ENCODE measurements at regions not wholly inside any gene's neighbourhood (a gene's known extent, or its start where the extent isn't known, plus 50 kb on each side); places are given as distances from the start of the nearest gene placed in this dataset.

GRCh38 chrX:88865634-88866033, 118.6 kb downstream of the CPXCR1 start:
- H3K4me3 ChIP-seq (ENCODE audit: low read length): no peak overlapping the region
- H3K36me3 ChIP-seq (ENCODE audit: control insufficient read depth in 2 of 3, insufficient read depth in 3 of 3, low read length in 3 of 3): no peaks in the 10 kb centered on the region
- ATAC-seq (no peak), DNase-seq (no peak)
- H3K4me3 Mint-ChIP-seq: no peak overlapping the region
- CTCF ChIA-PET: no interaction called here
- intact Hi-C loops (cut with micrococcal nuclease): no loop called here
- no peaks in the 10 kb centered on the region for H3K9me3 ChIP-seq (ENCODE audit: control insufficient read depth in 2 of 3, low read length in 3 of 3)
- peaks cover 0 to 5% (median 0%) of the 10 kb centered on the region in 11 donors for H3K9me3 Mint-ChIP-seq
- no peaks in the 10 kb centered on the region for H3K36me3 Mint-ChIP-seq
- no peaks in the 10 kb centered on the region for H3K27me3 ChIP-seq (ENCODE audit: control insufficient read depth in 2 of 2, insufficient read depth in 2 of 2, low read length in 2 of 2)
- no peak overlapping the region for H3K27ac Mint-ChIP-seq
- no peaks in the 10 kb centered on the region for H3K4me1 Mint-ChIP-seq
- POLR2A ChIA-PET: no interaction called here
- no peaks in the 10 kb centered on the region for H3K4me1 ChIP-seq (ENCODE audit: control insufficient read depth in 2 of 2, insufficient read depth in 2 of 2, low read length in 2 of 2)
- H3K27me3 Mint-ChIP-seq: no peaks in the 10 kb centered on the region
- no peak overlapping the region for H3K27ac ChIP-seq (ENCODE audit: low read depth, low read length)

GRCh38 chrX:88881536-88881935, 134.5 kb downstream of the CPXCR1 start:
- Mint-ChIP-seq H3K4me1 (no peaks in the 10 kb centered on the region), H3K27ac (no peak overlapping the region), H3K4me3 (no peak overlapping the region), H3K27me3 (no peaks in the 10 kb centered on the region), H3K36me3 (no peaks in the 10 kb centered on the region), H3K9me3 (peaks cover 0 to 7% (median 1%) of the 10 kb centered on the region in 11 donors)
- Histone ChIP-seq H3K27ac (ENCODE audit: low read depth, low read length) (no peak overlapping the region), H3K4me3 (ENCODE audit: low read length) (no peak overlapping the region), H3K27me3 (ENCODE audit: control insufficient read depth in 2 of 2, insufficient read depth in 2 of 2, low read length in 2 of 2) (no peaks in the 10 kb centered on the region), H3K9me3 (ENCODE audit: control insufficient read depth in 2 of 3, low read length in 3 of 3) (no peaks in the 10 kb centered on the region), H3K4me1 (ENCODE audit: control insufficient read depth in 2 of 2, insufficient read depth in 2 of 2, low read length in 2 of 2) (no peaks in the 10 kb centered on the region), H3K36me3 (ENCODE audit: control insufficient read depth in 2 of 3, insufficient read depth in 3 of 3, low read length in 3 of 3) (no peaks in the 10 kb centered on the region)
- no peak for ATAC-seq
- CTCF ChIA-PET: no interaction called here
- no peak for DNase-seq
- POLR2A ChIA-PET: no interaction called here
- intact Hi-C loops (cut with micrococcal nuclease): no loop called here

GRCh38 chrX:88883200-88883599, 136.2 kb downstream of the CPXCR1 start:
- H3K4me3 ChIP-seq (ENCODE audit: low read length): no peak overlapping the region
- H3K27me3 ChIP-seq (ENCODE audit: control insufficient read depth in 2 of 2, insufficient read depth in 2 of 2, low read length in 2 of 2): no peaks in the 10 kb centered on the region
- no peaks in the 10 kb centered on the region for H3K9me3 ChIP-seq (ENCODE audit: control insufficient read depth in 2 of 3, low read length in 3 of 3)
- peaks cover 0 to 5% (median 1%) of the 10 kb centered on the region in 11 donors for H3K9me3 Mint-ChIP-seq
- H3K36me3 ChIP-seq (ENCODE audit: control insufficient read depth in 2 of 3, insufficient read depth in 3 of 3, low read length in 3 of 3): no peaks in the 10 kb centered on the region
- POLR2A ChIA-PET: no interaction called here
- no peaks in the 10 kb centered on the region for H3K27me3 Mint-ChIP-seq
- DNase-seq (no peak), ATAC-seq (no peak)
- no peak overlapping the region for H3K27ac Mint-ChIP-seq
- H3K36me3 Mint-ChIP-seq: no peaks in the 10 kb centered on the region
- CTCF ChIA-PET: no interaction called here
- H3K4me1 Mint-ChIP-seq: no peaks in the 10 kb centered on the region
- no peaks in the 10 kb centered on the region for H3K4me1 ChIP-seq (ENCODE audit: control insufficient read depth in 2 of 2, insufficient read depth in 2 of 2, low read length in 2 of 2)
- intact Hi-C loops (cut with micrococcal nuclease): no loop called here
- H3K4me3 Mint-ChIP-seq: no peak overlapping the region
- no peak overlapping the region for H3K27ac ChIP-seq (ENCODE audit: low read depth, low read length)

GRCh38 chrX:88886908-88887307, 139.9 kb downstream of the CPXCR1 start:
- no peak for DNase-seq
- ChIA-PET POLR2A (no interaction called here), CTCF (no interaction called here)
- Histone ChIP-seq H3K27ac (ENCODE audit: low read depth, low read length) (no peak overlapping the region), H3K36me3 (ENCODE audit: control insufficient read depth in 2 of 3, insufficient read depth in 3 of 3, low read length in 3 of 3) (no peaks in the 10 kb centered on the region), H3K27me3 (ENCODE audit: control insufficient read depth in 2 of 2, insufficient read depth in 2 of 2, low read length in 2 of 2) (no peaks in the 10 kb centered on the region), H3K4me3 (ENCODE audit: low read length) (no peak overlapping the region), H3K4me1 (ENCODE audit: control insufficient read depth in 2 of 2, insufficient read depth in 2 of 2, low read length in 2 of 2) (no peaks in the 10 kb centered on the region), H3K9me3 (ENCODE audit: control insufficient read depth in 2 of 3, low read length in 3 of 3) (no peaks in the 10 kb centered on the region)
- no peaks in the 10 kb centered on the region for H3K36me3 Mint-ChIP-seq
- ATAC-seq: no peak
- intact Hi-C loops (cut with micrococcal nuclease): no loop called here
- H3K4me3 Mint-ChIP-seq: no peak overlapping the region
- no peak overlapping the region for H3K27ac Mint-ChIP-seq
- no peaks in the 10 kb centered on the region for H3K4me1 Mint-ChIP-seq
- peaks cover 0 to 4% (median under 1%) of the 10 kb centered on the region in 11 donors for H3K9me3 Mint-ChIP-seq
- H3K27me3 Mint-ChIP-seq: no peaks in the 10 kb centered on the region

- H3K4me3 Mint-ChIP-seq: peak overlapping the region in 1 of 10 donors; percentile 10
- POLR2A ChIA-PET: no interaction called here
- no peaks in the 10 kb centered on the region for H3K9me3 ChIP-seq (ENCODE audit: control insufficient read depth in 2 of 3, low read length in 3 of 3)
- ATAC-seq (no peak), DNase-seq (peak in 5 of 9 donors; percentile 5 to 43 (median 29))
- no peaks in the 10 kb centered on the region for H3K27me3 ChIP-seq (ENCODE audit: control insufficient read depth in 2 of 2, insufficient read depth in 2 of 2, low read length in 2 of 2)
- H3K36me3 Mint-ChIP-seq: no peaks in the 10 kb centered on the region
- no peak overlapping the region for H3K4me3 ChIP-seq (ENCODE audit: low read length)
- CTCF ChIA-PET: no interaction called here
- peaks cover 0 to 8% (median 0%) of the 10 kb centered on the region in 11 donors for H3K9me3 Mint-ChIP-seq
- intact Hi-C loops (cut with micrococcal nuclease): no loop called here
- H3K4me1 Mint-ChIP-seq: no peaks in the 10 kb centered on the region
- no peaks in the 10 kb centered on the region for H3K27me3 Mint-ChIP-seq
- H3K27ac ChIP-seq (ENCODE audit: low read depth, low read length): no peak overlapping the region
- H3K36me3 ChIP-seq (ENCODE audit: control insufficient read depth in 2 of 3, insufficient read depth in 3 of 3, low read length in 3 of 3): no peaks in the 10 kb centered on the region
- no peaks in the 10 kb centered on the region for H3K4me1 ChIP-seq (ENCODE audit: control insufficient read depth in 2 of 2, insufficient read depth in 2 of 2, low read length in 2 of 2)
- H3K27ac Mint-ChIP-seq: peak overlapping the region in 5 of 9 donors; percentile 25 to 91 (median 36)
Measured at GRCh38 chrX:88903989-88904718, 157.1 kb downstream of the CPXCR1 start.

GRCh38 chrX:88908056-88908455, 161.0 kb downstream of the CPXCR1 start:
- DNase-seq (no peak), ATAC-seq (no peak)
- Histone ChIP-seq H3K4me1 (ENCODE audit: control insufficient read depth in 2 of 2, insufficient read depth in 2 of 2, low read length in 2 of 2) (no peaks in the 10 kb centered on the region), H3K36me3 (ENCODE audit: control insufficient read depth in 2 of 3, insufficient read depth in 3 of 3, low read length in 3 of 3) (no peaks in the 10 kb centered on the region), H3K27me3 (ENCODE audit: control insufficient read depth in 2 of 2, insufficient read depth in 2 of 2, low read length in 2 of 2) (no peaks in the 10 kb centered on the region), H3K27ac (ENCODE audit: low read depth, low read length) (no peak overlapping the region), H3K4me3 (ENCODE audit: low read length) (no peak overlapping the region), H3K9me3 (ENCODE audit: control insufficient read depth in 2 of 3, low read length in 3 of 3) (no peaks in the 10 kb centered on the region)
- Mint-ChIP-seq H3K9me3 (peaks cover 0 to 4% (median 0%) of the 10 kb centered on the region in 11 donors), H3K36me3 (no peaks in the 10 kb centered on the region), H3K27me3 (no peaks in the 10 kb centered on the region), H3K4me1 (no peaks in the 10 kb centered on the region), H3K4me3 (no peak overlapping the region), H3K27ac (no peak overlapping the region)
- intact Hi-C loops (cut with micrococcal nuclease): no loop called here
- CTCF ChIA-PET: no interaction called here
- POLR2A ChIA-PET: no interaction called here

GRCh38 chrX:88937616-88938015, 190.6 kb downstream of the CPXCR1 start:
- intact Hi-C loops (cut with micrococcal nuclease): no loop called here
- peaks cover 0 to 7% (median 0%) of the 10 kb centered on the region in 11 donors for H3K9me3 Mint-ChIP-seq
- H3K4me1 Mint-ChIP-seq: no peaks in the 10 kb centered on the region
- Histone ChIP-seq H3K27me3 (ENCODE audit: control insufficient read depth in 2 of 2, insufficient read depth in 2 of 2, low read length in 2 of 2) (no peaks in the 10 kb centered on the region), H3K4me3 (ENCODE audit: low read length) (no peak overlapping the region), H3K9me3 (ENCODE audit: control insufficient read depth in 2 of 3, low read length in 3 of 3) (no peaks in the 10 kb centered on the region), H3K27ac (ENCODE audit: low read depth, low read length) (no peak overlapping the region), H3K4me1 (ENCODE audit: control insufficient read depth in 2 of 2, insufficient read depth in 2 of 2, low read length in 2 of 2) (no peaks in the 10 kb centered on the region), H3K36me3 (ENCODE audit: control insufficient read depth in 2 of 3, insufficient read depth in 3 of 3, low read length in 3 of 3) (no peaks in the 10 kb centered on the region)
- no peak overlapping the region for H3K4me3 Mint-ChIP-seq
- ChIA-PET POLR2A (no interaction called here), CTCF (no interaction called here)
- no peaks in the 10 kb centered on the region for H3K36me3 Mint-ChIP-seq
- H3K27me3 Mint-ChIP-seq: no peaks in the 10 kb centered on the region
- DNase-seq (no peak), ATAC-seq (no peak)
- H3K27ac Mint-ChIP-seq: no peak overlapping the region

Data from naive thymus-derived CD4-positive, alpha-beta T cell (primary cell).